HG03196 (cell line): ENCODE measurements at regions not wholly inside any gene's neighbourhood (a gene's known extent, or its start where the extent isn't known, plus 50 kb on each side); places are given as distances from the start of the nearest gene placed in this dataset.

Experiments
- ATAC-seq: cut with Tn5 transposase; IDR thresholded peaks from one replicate; pipeline ENCODE4 v1.9.1; 2021; ENCODE audit not compliant: unreplicated experiment

DNA sequence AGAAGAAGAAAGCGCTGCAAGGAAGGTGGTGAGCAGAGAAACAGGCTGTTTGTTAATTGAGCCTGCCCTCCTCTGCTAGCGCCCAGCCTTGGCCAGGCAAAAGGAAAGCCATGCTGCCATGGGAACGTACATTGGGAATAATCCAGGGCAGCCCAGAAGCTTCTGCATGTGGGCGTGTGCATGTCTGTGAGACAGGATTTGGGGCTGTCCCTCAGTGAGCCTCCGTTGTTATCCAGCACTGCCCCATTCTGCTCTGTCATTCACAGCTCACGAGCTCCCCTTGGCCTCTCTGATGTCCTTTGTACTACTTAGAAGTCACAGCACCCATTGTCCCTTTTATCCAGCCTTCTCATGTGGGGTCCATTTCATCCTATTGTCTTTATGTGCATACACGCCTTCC, 239.1 kb upstream of the ROPN1 start:
- ATAC-seq = no peak

DNA sequence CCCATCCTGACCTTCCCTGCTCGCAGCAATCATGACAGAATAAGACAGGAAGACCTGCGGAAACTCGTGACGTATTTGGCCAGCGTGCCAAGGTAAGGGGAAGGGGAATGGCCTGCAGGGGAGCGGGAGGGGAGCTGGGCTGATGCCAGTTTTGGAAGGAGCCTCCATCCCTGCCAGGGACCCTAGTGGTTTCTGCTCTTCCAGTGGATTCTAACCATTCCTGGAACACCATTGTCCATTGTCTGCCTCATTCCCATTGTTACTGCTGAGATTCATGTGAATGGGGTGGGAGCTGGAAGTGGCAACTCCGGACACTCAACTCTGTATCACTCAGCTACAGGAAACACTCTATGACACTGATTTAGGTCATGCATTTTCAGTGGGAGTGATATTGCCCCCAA, 242.9 kb upstream of the ROPN1 start:
- ATAC-seq = no peak

DNA sequence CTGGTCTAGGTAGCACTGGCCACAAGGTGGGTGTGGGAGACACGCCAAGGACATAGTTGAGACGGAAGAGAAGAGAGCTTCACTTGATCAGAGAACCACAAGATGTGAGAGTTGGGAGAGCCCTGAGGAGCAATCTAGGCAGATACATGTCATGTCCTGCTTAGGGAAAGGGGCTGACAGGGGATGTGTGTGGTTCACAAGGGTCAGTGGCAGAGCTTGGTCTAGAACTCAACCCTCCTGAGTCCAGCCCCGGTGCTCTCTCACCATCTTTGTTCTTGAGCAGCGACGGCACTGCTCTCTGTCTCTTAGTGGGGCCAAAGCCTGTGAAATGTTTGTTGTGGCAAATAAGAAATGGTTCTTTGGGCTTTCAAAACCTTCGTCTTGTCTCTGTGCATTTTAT, 243.5 kb upstream of the ROPN1 start:
- no peak for ATAC-seq

DNA sequence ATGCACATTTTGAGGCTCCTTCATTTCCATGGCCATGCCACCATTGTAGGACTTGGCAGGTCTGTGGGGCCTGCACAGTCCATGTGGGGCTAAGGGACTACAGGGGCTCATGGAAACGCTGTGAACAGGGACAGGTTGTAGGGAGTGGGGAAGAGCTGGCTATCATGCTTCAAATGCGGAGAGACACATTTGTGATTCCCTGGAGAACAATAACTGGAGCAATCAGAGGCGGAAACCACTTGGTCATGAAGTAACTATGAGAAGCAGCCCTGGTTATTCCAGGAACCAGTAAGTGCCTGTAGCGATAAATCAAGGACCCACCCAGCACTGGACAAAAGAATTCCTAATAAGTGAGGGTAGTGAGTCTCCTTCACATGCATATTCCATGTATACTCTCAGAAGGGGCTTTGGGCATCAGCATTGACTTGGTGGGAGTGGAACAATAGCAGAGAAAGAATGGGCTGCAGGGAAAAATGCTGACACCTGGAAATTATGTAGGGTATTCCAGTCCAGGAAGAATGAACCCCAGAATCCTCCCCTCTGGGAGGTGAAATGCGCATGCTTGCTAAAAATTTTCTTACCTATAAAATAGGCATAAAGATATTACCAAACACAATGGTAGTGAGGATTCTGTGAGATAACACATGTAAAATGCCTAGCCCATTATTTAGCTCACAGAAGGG, 251.4 kb upstream of the ROPN1 start:
- no peak for ATAC-seq

DNA sequence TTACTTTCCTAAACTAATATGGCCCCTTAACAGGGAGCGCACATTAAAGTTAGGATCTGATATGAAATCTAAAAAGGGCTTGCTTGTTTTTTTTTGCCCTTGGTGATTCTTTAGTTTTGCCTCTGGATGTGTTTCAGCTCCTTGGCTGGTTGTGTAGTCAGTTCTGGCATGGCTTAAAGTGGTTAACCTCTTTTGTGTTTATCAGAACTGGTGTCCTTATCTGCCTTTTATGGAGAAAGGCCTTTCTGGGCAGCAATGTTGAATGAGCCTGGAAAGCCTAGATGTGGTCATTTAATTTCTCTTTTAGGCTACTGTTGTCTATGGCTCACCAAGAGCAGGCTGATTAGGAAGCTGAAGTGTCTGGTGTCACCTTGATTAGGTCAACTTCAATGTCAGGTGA, 254.5 kb upstream of the ROPN1 start:
- no peak for ATAC-seq

DNA sequence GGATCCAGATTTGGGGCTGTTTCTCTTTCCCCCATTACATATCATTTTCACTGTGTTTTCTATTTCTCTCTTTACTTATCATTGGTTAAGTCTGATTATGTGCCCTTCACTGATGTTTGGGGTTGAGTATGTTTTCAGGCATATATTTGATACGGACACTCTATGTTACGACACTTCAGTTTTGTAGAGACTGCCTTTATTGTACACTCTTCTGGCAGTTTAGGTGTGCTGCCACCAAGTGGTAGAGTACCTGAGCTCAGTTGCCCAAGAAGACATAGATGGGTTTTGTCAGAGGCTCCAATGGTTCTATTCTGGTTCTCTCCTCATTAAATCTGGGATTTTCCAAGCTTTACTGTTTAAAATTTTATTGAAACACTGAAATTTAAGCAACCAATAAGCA, 255.0 kb upstream of the ROPN1 start:
- ATAC-seq = no peak

DNA sequence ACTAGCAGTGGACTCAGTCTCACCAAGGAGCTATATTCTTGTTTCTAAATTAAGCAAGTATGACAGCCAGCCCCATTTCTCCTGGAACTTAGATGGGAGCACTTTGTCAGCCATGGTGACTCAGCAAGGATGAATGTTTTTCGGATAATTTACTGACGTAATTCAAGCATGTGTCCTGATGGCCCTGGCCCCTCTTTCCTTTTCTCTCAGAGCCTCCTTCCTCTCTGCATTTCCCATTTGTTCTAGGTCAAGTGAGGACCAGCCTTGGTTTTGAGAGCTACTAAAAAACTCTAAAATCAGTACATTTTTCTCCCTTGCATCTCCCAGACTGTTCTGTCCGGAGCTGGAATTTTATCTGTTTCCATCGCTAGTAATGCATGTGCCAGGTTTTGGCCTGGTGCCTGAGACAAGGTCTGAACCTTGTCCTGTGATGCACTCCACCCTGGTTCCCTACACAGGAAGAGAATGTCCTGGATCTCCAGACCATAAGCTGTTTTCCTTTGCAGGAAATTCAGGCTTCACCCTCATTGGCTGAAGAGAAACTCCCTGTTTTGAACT, 256.6 kb upstream of the ROPN1 start:
- no peak for ATAC-seq

DNA sequence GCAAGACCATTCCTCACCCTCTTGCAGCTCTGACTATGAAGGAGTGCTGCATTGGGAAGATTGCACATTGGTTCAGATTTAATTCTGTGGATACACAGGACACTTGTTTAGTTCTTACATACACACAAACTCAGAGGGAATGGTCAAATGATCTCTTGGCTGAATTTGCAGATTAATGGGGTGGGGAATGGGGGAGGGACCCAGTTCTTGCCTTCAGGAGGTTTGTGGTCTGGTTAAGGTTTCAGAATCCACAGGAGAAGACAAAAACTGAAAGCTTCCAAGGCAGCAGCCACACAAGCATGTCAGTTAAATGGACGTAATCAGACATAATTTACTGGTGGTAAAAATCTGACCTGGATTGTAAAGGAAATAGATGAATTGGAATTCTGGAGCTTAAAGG, 257.1 kb upstream of the ROPN1 start:
- ATAC-seq = no peak

DNA sequence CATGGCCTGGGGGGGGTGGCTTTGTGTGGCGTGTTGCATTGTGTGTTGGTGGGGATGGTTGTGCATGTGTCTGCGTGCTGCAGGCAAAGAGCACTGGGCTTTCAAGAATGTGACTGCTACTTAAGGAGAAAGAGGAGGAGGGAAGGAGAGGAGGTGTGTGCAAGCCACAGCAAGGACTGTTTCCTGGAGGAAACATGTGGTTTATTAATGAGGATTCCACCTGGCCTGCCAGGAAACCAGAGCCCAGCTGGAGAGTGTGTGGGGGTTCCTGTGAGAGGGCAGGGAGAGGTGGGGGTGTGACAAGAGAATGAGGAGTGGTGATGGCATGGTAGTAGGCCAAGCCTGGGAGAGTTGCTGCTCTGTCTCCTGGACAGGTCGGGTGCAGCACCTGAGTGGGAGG, 258.1 kb upstream of the ROPN1 start:
- no peak for ATAC-seq

DNA sequence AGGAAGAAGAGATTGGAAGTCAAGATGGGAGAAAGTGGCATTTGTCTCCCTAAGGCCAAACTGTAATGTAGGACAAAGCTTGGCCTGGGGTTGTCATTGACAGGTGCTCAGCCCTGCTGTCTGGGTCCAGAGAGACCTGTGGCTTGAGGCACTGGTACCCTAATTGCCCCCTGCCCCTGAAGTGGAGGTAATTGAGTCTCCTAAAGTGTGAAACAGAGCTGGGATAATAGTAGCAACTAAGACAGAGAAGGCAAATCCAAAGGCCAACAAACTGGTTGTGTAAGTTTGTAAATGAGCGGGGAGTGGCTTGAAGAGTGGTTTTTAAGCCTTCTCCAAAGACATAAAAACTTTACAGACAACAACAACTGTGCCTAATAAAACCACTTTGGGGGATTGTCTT, 264.2 kb upstream of the ROPN1 start:
- ATAC-seq = no peak

DNA sequence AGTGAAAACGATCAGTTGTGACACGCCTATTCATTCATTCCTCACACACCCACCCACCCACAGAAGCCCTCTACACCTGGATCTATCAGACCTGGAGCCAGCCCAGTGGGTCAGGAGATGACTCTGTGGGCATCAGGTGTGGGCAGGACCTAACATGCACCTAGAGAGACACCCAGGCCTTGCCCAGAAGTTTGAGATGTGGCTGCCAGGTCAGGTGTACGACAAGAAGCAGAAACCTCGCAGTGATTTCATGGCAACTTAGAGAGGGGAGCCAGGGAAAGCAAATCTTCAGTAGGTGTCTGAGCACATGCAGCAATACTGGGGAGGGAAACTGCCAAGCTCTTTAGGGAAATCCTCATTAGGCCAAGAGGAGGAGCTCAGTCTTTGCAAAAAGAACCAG, 264.7 kb upstream of the ROPN1 start:
- no peak for ATAC-seq

DNA sequence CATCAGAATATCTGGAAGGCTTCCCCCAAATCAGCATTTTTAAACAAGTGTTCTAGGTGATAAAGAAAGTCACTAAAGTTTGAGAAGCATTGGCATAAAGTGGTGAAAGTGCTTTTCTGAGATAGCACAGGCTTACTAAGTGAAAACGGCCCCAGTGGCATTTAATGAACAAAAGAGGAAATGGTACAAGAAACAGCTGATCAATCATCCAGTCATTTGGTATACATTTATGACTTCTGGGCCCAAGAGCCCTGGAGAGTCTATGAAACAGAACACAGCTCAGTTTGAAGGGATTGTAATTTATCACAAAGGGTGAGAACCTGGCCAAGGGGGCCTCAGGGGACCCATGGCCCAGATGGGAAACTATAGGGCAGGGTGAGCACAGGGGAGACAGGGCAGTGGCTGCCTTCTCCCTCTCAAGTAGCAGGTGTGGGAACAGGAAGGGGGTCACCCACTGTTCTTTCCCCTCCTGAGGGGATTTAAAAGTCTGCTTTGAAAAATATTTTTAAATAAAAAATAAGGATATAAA, 265.5 kb upstream of the ROPN1 start:
- ATAC-seq = no peak

DNA sequence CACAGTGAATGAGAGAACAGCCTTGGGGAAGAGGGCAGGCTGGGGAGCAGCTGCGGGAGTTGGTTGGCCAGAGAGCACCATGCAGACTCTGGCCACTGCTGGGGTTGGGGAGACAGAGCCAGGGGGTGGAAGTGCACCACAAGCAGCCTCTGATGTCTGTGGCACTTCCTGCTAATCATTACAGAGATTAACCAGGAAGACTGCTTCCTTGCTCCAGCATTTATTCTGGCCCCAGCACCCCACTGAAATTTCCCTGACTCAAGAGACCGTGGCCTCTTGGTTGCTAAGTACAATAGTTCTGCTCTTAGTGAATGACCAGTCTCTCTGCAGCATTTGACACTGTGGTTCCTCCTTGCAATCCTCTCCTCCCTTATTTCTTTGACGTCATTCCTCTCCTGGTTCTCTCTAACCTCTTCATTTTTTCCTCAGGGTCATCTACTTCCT, 266.2 kb upstream of the ROPN1 start:
- no peak for ATAC-seq

DNA sequence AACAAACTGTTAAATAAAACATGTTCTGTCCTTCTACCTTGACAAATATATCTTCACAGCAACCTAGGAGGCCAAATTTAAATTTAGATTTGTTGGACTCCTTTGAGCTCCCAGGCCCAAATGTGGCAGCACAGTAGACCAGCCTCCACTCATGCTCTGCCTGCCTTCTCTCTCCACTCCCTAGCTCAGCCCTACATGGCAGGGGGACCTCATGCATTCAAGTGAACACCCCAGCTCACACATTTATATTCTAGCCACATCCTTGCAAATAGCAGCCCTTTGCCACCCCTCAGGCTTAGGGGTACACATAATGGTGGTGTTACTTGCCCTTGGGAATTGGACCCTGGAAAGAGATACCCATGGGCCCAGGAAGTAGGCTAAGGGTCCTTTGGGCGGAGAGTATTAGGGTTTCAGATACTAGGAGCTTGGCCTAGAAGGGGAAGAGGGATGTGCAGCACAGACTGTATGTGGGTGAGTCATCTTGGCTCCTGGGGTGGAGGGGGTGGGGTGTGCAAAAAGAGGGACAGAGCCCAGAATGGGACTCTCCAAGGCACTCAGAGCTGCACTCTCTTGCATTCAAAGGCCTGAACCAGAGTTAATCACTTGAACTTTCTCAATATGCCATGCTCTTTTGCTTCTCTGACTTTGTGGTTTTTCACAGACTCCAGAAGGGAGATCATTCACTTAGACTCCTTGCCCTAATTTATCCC, 268.4 kb upstream of the ROPN1 start:
- no peak for ATAC-seq

DNA sequence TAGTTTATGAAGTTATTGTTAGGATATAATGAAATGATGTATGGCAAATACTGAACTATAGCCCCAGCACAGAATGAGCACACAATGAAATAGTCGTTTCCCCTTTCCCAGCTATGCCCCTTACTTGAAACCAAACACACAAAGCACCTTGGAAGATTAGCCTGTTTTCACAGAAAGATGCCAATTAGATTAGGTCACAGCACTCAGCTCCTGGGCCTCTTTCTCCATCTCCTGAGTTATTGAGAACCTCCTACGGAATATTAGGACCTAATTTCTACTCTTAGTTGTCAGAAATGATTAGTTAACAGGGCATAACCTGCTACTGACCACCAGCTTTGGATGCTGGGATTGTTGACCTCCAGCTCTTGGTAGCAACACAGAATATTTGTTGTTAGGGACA, 269.4 kb upstream of the ROPN1 start:
- ATAC-seq = no peak

DNA sequence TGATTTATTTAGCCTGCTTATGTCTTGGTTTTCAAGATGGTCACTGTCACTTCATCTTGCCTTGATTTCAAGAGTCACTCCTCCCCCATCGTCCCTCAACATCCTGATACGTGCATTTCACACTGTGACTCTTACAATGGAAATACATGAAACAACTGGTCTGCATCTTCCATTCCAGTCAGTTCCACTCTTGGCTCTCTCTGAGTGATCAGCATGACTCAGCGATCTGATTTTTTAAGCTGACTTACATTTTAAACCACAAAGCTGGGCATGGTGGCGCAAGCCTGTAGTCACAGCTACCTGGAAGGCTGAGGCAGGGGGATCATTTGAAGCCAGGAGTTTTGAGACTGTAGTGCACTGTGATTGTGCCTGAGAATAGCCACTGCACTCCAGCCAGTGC, 271.2 kb upstream of the ROPN1 start:
- ATAC-seq = no peak

DNA sequence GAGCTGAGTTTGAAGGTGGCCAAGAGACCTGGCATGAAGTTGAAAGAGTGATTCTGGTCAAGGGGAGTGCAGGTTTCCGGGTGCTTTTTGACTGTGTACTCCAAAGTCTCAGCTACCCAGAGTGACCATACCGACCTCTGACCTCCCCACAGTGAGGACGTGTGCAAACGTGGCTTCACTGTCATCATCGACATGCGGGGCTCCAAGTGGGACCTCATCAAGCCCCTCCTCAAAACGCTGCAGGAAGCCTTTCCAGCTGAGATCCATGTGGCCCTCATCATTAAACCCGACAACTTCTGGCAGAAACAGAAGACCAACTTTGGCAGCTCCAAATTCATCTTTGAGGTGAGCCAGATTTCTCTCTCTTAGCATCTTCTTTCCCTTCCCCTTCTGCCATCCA, 272.4 kb upstream of the ROPN1 start:
- no peak for ATAC-seq

DNA sequence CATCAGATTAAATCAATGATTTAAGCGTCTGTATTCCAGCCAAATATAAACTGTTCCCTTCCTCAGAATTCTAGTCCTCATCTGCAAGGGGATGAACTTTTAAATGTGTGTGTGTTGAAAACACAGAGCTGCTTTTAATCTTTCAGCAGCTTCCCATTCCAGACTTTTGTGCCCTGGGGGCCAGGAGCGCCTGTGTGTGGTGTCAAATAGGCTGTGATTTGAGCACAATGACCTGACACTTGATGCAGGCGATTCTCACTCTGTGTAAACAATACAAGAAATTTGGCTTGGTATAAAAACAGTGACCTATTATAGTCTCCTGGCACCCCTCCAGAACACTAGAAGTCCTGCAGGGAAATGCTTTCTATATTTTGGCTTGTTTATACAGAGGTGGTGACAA, 274.6 kb upstream of the ROPN1 start:
- ATAC-seq = no peak

DNA sequence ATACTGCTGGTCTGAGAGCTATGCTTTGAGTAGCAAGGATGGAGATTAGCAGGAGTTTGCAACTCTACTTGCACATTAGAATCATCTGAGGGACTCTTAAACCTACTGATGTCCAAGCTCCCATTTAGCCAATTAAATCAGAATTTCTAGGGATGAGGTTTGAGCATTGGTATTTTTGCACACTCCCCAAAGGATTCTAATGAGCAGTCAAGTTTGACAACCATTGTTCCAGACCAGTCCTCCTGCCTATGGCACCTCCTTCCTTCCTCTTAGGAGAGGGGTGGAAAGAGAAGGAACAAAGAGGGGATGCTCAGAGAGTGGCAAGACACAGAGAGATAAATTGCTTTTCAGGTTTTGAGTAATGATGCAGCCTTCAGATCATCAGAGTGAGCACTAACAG, 275.5 kb upstream of the ROPN1 start:
- ATAC-seq = no peak

DNA sequence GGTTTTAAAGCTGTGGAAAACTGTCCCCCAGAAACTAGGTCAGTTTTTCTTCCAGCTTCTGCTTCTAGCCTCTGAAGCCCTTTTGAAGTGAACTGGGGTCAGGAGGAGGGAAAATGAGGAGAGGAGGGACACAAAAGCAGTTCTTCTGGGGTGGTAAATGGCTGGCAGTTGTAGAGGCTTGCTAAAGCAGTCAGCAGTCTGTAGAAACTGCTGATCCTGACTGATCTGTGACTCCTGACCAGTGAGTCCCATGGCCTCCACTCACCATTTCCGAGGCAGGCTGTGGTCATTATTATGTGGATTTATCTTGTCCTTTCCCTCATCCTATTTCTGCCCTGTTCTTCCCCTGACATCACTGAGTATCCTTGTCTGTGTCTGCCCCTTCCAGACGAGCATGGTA, 276.4 kb upstream of the ROPN1 start:
- no peak for ATAC-seq

DNA sequence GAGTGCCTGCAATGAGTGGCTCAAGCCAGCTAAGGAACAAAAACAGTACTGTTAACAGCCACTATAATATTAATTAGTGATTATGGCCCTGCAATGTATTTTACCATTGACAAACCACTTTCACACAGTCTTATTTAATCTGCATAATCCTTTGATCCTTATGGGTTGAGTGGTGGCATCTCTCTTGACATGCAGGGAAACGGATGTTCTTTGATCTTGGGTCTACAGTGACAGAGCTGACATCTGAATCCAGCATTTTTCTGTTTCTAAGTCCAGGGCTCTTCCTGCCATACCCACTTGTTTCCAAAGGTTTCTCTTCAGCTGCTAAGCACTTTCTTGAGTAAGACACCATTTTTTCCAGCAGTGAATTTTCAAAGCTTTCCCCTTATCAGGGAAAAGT, 277.7 kb upstream of the ROPN1 start:
- no peak for ATAC-seq

DNA sequence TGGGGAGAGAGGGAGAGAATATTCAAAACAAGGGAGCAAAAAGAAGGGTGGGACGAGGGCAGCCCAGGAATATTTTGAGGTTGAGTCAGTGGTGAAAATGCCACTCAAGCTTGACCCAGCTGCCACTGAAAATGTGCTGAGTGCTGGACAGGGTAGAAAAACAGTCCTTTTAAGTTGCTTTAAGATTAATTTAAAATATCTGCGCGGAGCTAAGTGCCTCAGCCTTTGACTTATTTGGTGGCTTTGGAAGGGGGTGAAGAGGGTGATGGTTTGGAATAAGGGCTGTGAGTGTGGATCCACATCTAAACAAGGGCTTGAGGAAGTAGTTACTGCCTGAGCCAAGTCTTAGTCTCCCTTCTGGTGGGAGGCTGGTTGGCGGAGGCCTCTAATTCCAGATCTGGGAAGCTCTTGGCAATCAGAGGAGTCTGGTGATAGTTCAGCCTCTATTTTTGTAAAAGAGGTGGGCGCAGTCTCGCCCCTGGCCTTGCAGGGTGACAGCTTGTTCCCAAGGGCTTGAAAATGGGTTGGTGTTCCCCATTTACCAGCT, 280.8 kb upstream of the ROPN1 start:
- ATAC-seq = no peak
